T follicular helper cell (primary cell): ENCODE measurements at regions not wholly inside any gene's neighbourhood (a gene's known extent, or its start where the extent isn't known, plus 50 kb on each side); places are given as distances from the start of the nearest gene placed in this dataset.

ENCODE experiments used
- DNase-seq: peaks from one replicate; pipeline ENCODE4 v3.0.0-alpha.2; 2020; ENCODE audit warnings: low read depth

DNA sequence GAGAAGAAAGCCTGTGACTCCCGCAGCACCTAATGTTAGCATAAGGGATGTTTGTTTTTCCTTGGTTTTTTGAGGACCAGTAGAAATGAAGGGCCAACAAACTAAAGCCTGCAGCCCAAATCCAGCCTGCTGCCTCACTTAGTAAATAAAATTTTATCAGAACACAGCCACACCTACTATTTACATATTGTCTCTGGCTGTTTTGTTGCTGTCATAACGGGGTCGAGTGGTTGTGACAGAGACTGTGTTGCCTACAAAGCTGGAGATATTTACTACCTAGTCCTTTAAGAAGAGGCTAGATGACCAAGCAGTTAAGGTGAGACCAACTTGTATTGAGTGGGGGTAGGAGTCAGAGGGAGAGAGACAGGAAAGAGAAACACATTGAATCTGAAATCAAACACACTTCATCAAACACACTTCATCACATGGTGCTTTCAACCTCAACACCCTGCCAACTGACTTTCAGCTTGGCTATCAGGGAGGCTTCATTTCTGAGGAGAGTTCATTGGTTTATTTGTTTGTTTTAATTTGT is 546.3 kb upstream of the CDH11 start:
- DNase-seq: no peak

DNA sequence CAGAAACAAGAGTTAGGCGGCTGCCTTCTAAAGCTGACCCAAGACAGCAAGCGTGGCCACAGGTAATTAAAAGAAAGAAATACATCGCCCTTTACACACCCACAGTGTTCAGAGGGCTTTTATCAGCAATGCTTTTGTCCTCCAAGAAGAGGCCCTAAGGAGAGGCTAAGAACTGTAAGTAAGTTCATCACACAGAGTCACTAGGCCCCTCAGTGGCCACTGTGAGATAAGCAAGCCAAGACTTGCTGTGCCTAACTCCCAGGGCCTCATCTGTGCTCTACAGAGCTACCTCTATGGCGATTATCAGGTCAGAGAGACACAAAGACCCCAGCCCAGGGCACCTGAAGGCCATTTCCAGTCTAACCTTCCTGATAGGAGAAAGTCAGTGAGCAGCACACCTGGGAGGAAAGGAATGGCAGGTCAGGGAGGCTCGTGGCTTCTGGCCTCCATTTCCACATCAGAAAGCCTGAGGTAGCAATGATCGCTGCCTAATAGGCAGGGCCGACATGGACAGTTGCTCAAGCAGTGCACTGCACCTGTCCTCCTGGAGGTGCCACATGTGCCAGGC is 545.2 kb upstream of the CDH11 start:
- DNase-seq: no peak

DNA sequence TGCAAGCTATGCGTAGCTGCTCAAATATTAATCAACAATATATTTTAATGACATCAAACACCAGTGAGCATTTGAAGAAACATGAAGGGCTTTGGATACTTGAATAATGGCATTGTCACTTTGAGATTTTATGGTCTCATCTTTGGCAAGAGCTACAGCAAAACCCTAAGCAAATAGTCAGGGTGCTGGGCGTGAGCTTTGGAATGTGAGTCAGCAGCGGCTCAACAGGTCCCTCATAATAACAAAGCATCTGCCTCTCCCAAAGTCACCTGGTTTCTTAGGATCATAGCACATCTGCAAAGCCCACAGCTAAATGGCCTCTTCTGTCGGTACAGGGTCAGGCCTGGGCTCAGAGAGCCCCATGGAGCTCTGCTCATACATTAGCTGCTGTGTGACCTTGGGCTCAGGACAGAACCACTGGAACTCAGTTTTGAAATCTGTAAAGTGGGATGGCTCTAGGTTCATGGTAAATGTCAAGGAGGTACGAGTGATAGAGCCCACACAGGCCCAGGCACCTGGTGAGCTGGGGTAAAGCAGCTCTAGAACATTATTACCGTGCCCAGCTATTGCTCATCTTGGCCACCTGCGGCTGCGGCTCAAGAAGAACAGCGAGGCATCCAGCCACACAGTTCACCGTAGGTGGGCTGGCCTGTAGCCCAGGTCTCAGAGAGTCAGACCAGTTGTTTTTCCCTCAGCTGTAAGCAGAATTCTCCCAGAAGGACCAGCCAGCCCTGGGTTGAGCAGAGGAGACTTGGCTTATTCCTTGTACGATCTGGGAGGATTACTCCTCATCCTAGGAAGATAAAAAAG is 544.5 kb upstream of the CDH11 start:
- no peak for DNase-seq

DNA sequence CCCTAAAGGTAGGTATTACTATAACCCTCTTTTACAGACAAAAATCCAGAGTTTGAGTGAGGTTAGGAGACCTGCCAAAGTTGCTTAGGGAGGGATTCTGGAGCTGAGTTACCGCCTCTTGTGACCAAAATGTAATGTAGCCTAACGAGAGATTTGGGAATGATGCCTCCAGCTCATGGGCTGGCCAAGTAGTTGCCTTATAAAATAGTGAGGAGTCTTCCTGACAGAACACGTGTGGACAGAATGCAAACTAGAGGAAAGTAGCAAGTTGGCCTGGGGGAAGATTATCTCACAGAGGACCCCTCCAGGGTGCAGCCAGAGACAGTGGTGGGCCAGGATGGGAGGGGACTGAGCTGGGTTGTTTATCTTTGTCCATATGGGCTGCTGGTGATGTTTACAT is 543.7 kb upstream of the CDH11 start:
- no peak for DNase-seq

DNA sequence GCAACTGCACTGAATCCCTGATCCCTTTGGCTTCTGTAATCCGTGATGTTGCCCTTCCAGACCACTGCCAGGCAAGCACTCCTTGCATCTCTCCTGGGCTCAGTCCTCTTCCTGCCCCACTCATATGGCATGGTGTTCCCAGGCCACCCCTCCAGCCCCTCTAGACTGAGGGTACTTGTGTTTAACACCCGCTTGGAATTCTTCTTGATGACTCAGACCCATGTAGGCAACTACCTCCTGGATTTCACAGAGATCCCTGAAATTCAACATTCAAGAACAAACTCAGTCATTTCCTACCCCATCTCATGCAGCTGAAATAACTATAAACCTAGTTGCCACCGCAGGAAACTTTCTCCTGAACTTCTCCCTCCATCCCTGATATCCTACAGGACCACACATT is 541.9 kb upstream of the CDH11 start:
- no peak for DNase-seq

DNA sequence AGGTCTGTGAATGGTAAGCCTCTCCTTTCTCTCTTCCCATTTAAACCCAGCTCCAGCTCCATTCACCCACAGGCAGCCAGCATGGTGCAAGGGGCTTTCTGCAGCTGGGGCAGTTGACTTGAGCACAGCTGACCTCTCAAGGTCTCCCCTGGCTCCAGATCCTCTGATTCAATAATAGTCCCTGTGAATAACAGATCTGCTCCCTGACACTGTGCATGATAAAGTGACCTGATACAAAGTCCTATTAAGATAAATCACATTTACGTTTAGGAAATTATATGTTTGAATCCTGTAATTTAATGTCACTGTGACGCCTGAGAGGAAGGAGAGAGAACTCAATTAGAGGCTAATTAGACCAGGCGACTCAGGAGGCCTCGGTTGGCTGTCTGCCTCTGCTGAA is 540.4 kb upstream of the CDH11 start:
- no peak for DNase-seq

DNA sequence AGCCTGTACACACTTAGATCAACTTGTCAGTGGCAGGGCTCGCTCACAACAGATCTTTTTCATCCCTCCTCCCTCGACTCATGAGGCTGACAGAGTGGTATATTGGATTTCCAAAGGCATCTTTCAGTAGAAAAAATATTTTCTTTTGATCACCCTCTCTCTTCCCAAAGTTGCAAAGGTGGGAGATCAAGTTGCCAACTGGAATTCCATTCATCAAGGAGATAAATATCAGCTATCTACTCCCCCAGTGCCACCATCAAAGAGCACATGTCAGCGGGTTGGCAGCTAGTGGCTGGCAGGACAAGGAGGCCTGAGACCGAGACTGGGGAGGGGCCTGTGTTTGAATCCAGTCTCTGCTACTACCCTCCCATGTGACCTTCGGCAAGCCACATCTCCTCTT is 539.7 kb upstream of the CDH11 start:
- no peak for DNase-seq

DNA sequence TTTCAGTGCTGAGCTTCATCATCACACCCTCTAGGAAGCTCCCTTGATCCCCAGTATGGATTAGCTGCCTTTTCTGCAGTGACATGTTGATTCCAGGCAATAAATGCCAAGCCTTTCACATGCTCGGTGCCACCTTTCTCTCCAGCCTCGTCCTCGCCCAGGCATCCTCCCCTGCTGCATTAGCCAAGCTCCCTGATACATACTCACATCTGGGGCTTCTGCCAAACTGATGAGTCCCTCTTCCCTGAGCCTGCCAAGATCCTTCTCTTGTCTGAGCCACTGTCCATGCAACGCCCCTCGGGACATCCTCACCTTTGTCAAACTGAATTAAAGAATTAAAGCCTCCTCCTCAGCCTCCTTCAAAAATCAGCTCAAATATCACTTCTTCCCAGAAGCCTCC is 538.5 kb upstream of the CDH11 start:
- DNase-seq: no peak

DNA sequence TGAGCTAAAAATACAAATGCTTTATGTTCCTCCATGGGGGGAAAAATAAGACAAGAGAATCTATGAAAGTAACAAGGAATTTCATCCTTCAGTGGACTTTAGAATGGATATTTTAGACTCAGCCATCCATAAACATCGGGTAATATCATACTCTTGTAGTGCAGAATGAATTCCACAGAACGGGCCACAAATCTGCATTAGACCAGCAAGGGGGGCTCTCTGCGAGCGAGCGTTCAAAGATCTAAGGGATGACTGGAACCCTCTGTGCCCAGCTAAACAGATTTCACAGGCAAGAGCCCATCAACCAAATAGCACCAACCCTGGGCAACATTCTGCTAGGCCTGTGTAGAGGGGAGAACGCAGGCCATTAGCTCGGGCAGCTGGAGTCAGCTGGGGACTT is 537.9 kb upstream of the CDH11 start:
- no peak for DNase-seq

DNA sequence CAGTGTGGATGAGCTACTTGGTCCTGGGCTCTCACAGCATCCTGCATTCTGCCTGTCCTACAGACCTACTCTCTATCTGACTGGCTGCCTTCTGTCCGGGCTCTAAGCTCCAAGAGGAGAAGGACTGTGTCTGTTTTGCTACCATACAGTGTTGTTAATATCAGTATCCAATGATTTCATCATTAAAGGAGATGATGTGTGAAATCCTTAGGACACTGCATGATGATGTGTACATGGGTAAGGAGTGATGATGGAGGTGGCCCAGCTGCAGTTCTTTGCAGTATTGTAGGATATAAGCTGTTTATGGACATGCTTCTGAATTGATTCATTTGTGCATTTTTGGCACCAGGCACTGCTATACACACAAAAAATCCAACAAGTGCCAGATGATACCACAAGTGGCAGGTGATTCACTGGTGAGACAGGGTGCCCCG is 536.9 kb upstream of the CDH11 start:
- no peak for DNase-seq

DNA sequence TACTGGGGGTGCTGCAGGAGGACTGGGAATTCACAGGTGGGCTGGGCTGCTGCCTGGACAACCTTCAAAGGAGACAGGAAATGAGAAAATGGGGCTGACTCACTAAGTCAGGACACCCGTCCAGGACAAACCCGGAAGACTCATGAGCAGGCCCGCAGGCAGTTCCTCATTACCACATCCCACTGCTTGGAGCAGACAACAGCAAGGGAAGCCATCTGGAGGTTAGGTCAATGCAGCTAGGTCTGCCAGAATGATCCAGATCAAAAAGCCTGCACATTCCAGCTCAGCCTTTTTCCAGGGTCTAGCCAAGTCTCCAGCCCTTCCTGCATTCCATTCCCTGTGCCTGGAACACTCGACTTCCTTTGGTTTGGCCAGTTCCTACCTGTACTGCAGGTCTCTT is 536.5 kb upstream of the CDH11 start:
- no peak for DNase-seq

DNA sequence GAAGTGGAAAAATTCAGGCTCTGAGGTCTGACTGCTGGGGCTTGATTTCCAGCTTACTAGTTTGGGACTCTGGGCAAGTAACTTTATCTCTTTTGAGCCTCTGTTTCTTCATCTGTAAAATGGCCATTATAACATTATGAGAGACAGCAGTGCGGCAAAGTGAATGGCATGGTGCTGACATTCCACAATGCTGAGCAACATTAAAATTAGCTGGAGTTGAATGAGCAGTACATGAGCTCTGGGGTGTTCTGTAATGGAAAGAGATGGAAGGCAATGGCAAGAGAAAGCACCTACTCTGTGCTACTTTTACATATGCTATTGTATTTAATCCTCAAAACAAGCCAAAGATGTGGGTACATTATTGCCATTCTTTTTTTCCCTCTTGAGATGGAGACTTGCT is 535.7 kb upstream of the CDH11 start:
- no peak for DNase-seq

DNA sequence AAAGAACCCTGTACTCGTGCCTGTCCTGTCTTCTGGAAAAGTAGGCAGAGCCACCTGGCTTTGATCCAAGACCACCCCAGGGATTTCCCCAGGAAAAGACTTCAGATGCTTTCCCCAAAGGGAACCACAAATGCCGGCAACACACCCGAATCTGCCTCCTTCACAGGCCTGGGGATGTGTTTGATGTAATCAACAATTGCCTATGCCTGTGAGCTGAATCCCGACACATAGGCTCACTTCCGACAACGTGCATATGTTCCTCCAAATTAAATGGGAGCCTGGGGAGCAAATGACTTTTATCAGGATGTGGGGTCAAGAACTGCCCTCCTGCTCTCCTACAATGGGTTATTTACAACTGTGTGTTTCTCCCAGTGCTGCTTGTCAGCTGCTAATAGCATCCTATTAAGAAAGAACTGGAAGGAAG is 535.2 kb upstream of the CDH11 start:
- DNase-seq: no peak

DNA sequence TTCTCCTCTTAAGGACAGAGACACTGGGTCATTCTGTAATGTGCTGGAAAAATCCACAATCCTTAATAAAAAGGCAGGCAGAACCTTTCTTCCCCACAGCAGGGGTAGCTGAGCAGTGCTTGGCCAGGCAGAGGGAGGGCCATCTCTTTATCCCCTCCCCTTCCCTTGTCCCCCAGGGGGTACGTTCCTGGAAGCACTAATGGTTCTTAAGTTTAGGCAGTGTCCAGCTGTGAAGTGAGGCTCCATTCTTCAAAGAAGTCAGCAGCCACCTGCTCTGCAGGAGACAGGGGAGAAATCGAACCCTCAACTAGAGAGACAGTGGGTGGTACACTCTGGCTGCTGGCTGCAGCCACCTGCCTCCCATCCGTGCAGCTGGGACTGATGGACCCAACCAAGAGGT is 533.9 kb upstream of the CDH11 start:
- DNase-seq: no peak

DNA sequence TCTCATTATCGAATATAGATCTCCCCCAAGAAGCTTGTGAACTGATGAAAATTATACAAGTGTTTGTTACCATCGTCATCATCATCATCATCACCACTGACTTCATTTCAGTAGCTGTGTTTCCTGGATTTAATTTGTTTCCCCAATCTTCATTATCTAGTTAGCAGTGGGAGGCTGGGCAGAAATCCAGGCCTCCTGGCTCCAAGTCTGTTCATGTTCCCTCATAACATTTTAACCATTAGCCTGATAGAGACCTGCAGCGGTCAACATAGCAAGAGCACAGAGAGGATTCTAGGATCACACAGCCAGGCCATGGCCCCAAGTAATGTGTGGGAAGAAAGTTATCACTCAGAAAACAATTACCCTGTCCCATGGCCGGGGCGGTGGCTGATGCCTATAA is 526.2 kb upstream of the CDH11 start:
- DNase-seq: no peak

DNA sequence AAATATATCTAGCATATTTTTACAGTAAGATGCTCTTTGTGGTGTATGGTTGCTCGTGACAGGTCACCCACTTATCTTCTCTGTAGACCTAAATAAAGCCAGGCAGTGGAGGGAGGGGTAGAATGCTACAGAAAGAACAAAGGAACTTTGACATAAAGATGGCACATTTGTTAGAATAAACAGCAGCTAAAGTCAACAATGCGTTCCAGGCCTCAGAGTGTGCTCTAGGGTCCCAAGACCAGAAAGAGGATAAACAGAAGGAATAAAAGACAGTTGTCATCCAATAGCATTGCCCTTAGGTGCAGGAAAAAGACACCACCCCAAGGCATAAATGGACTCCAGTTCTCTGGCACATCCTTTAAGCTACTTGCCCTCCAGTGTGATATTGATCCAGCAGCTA is 523.0 kb upstream of the CDH11 start:
- DNase-seq: no peak

DNA sequence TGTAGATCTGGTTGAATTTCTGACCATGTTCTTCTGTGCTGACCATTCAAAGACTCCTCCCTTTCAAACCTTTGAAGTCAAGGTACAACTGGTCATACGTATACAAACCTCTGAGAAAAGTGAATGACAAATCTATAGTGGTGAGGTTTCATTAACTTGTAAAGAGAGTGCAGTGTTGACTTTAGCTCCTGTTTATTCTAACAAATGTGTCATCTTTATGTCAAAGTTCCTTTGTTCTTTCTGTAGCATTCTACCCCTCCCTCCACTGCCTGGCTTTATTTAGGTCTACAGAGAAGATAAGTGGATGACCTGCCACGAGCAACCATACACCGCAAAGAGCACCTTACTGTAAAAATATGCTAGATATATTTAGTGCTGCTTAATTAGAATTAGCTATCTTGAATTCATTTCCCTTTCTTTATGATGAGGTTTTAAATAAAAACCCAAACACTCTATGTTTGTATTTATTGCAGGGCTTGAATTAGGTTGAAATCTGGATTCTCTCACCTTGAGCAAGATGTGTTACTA is 520.0 kb upstream of the CDH11 start:
- no peak for DNase-seq

DNA sequence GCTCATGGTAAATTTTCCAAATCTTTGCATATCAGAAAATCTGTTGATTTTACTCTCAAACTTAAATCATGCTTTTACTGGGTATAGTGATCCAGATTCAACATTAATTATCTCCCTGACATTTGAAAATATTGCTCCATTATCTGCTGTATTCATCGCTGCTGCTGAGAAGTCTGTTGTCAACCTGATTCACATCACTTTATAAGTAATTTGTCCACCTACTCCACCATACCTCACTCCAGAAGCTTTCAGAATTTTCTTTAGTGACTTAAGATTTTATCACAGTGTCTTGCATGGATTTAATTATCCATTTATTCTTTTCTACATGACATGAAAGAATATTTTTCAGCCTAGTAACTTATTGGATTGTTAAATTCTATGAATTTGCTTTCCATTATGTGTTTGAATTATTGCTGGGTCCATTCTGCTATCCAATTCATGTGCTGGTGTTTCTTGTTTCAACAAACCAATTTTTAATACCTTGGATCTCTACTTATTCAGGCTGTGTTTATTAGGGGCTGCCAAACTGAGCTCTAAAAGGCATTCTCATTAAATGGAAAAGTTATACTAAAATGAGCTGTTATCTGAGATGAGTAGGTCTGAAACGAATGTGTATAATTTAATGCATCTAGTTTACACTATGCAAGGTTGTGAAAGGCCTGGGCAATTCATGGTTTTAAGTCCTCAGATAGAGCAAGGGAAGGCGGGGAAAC is 519.3 kb upstream of the CDH11 start:
- no peak for DNase-seq

DNA sequence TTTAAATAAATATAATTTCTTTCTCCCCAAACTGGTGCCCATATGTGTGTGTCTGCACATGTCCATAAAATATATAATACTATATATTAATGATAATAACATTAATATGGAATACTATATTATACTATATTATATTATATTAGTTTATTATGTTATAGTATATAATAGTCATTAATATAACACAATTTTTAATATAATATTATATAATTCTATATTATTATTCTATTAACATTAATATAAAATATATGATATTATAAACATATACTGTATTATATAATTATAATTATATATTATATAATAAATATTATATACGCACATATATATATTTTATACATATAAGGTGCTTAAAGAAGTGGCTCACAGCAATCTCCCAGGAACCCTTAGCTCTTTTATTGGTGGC is 513.0 kb upstream of the CDH11 start:
- no peak for DNase-seq

DNA sequence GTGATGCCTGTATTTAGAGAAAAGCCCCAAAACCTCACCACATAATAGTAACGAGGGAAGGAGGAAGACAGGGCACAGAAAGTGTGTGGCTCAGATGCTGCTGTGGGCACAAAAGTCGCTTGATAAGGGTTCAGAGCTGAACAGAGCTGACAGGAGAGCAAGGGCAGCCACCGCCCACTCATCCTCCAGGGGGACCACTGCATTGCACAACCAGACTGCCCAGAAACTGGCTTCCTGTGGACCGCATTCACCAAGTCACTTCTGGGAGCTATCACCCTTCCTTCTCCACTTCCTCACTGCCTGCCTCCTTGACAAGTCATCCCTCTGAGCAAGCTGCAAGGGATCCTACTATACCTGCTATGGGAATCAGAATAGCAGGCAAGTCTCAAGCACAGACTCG is 512.4 kb upstream of the CDH11 start:
- DNase-seq: no peak

DNA sequence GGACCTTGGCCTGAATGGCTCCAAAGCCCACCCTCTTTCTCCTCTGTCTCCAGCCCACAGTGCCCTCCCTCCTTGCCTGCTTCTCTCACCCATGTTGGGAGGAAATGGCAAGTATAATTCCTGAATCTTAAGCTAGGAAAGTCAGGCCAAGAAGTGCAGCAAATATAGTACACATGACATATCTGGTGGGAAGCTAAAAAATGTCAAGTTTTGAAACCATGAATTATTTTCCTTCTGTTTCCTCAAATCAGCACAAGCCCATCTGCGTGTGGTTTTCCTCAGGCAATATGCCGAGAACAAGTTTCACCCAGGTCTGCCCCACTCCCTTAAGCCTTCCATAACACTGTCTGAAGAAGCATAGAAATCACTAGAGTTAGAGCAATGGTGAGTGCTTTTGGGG is 502.8 kb upstream of the CDH11 start:
- no peak for DNase-seq

DNA sequence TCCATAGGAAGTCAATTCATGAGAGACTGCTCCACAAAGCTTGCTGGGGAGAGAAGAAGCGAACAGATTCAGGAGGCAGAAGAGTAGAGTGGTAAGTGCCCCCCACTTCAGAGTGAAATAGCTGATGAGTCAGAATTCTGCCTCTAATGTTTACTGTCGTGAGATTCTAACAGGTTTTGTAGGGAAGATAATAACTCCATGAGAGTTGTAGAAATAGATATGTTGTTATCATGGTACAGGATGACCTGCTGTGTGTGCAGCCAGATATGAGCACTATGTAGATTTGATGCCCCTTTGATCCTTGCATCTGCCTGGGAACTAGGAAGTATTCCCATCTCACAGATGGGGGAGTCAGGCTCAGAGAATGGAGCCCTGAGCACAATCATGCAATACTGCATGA is 502.4 kb upstream of the CDH11 start:
- no peak for DNase-seq

DNA sequence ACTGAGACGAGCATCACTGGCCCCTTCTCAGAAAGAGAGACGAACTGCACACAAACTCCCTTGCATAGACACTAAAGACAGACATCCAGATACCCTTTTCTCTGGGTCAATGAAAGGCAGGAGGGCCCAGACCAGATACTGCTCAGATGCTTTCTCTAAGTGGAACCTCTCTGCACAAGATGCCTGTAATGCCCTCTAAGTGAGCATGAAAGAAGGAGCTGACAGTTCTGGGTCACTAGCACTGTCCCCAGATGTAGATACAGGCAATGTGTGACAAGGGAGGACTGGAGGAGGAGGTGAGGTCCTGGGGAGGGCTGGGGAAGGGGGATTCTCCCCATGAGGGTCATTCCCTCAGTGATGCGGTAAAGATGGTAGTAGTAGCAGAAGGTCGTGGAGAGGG is 501.0 kb upstream of the CDH11 start:
- DNase-seq: no peak
